WTC11 (cell line): ENCODE measurements at regions not wholly inside any gene's neighbourhood (a gene's known extent, or its start where the extent isn't known, plus 50 kb on each side); places are given as distances from the start of the nearest gene placed in this dataset.

Experiments
- ATAC-seq: fragments of 200-7000 bp; cut with Tn5 transposase; 2 replicates; pipeline ENCODE4 v1.10.0; 2021; ENCODE audit warnings: mild to moderate bottlenecking, moderate library complexity
- CTCF ChIA-PET: fragments of 300-600 bp; sonication (Branson Sonifier 250); formaldehyde crosslinking; loops from one replicate; lab custom pipeline; 2021; ENCODE audit warnings: antibody characterized with exemption; lab: Charles Lee
- POLR2A ChIA-PET: fragments of 350-600 bp; sonication (Branson Sonifier 250); formaldehyde crosslinking; loops from one replicate; lab custom pipeline; 2021; ENCODE audit warnings: antibody characterized with exemption; lab: Charles Lee
- DNase-seq: peaks from one replicate; pipeline ENCODE4 v3.0.0; 2021; ENCODE audit warnings: low spot score
- H3K27ac Mint-ChIP-seq: 2 replicates; pipeline ENCODE4 v1.8.0; 2021; ENCODE audit warnings: mixed read lengths
- H3K27me3 Mint-ChIP-seq: 2 replicates; pipeline ENCODE4 v1.8.0; 2021; ENCODE audit warnings: low read depth, mild to moderate bottlenecking, moderate library complexity, mixed read lengths
- H3K36me3 Mint-ChIP-seq: 2 replicates; pipeline ENCODE4 v1.8.0; 2021; ENCODE audit warnings: mixed read lengths
- H3K4me1 Mint-ChIP-seq: 2 replicates; pipeline ENCODE4 v1.8.0; 2022; ENCODE audit warnings: mixed read lengths
- H3K4me3 Mint-ChIP-seq: 2 replicates; pipeline ENCODE4 v1.8.0; 2021; ENCODE audit warnings: mild to moderate bottlenecking, moderate library complexity, mixed read lengths
- H3K9me3 Mint-ChIP-seq: 2 replicates; pipeline ENCODE4 v1.8.0; 2021; ENCODE audit warnings: mixed read lengths
- AR ChIP-seq: fragments of 250-450 bp; sonication (Bioruptor Pico); IDR thresholded peaks from 2 replicates; pipeline ENCODE4 v1.9.0; 2021; ENCODE audit warnings: mild to moderate bottlenecking
- ARID4B ChIP-seq: sonication (generic); formaldehyde crosslinking; IDR thresholded peaks from 2 replicates; pipeline ENCODE4 v1.8.0; 2023; ENCODE audit warnings: missing genetic modification reagents, mild to moderate bottlenecking, borderline replicate concordance
- ATF3 ChIP-seq: sonication (generic); formaldehyde crosslinking; conservative IDR thresholded peaks from 2 replicates; pipeline ENCODE4 v1.8.1; 2022; ENCODE audit warnings: mild to moderate bottlenecking, missing genetic modification reagents
- CDX4 ChIP-seq: fragments of 250-450 bp; sonication (Bioruptor Pico); IDR thresholded peaks from 2 replicates; pipeline ENCODE4 v1.9.0; 2021; ENCODE audit warnings: moderate library complexity, mild to moderate bottlenecking, inconsistent platforms, borderline replicate concordance
- CTCF ChIP-seq: fragments of 200-600 bp; IDR thresholded peaks from 2 replicates; pipeline ENCODE4 v1.8.0; 2022; ENCODE audit warnings: antibody characterized with exemption
- E2F4 ChIP-seq: sonication (generic); formaldehyde crosslinking; IDR thresholded peaks from 2 replicates; pipeline ENCODE4 v1.8.1; 2022; ENCODE audit warnings: low read depth, mild to moderate bottlenecking, moderate library complexity, missing genetic modification reagents, borderline replicate concordance
- EMX1 ChIP-seq: fragments of 250-450 bp; sonication (Bioruptor Pico); IDR thresholded peaks from 2 replicates; pipeline ENCODE4 v1.8.0; 2021; ENCODE audit warnings: mild to moderate bottlenecking
- FOXK1 ChIP-seq: sonication (generic); formaldehyde crosslinking; IDR thresholded peaks from 2 replicates; pipeline ENCODE4 v1.8.0; 2022; ENCODE audit warnings: mild to moderate bottlenecking, moderate library complexity, missing genetic modification reagents
- JAZF1 ChIP-seq: fragments of 250-450 bp; sonication (Bioruptor Pico); IDR thresholded peaks from 2 replicates; pipeline ENCODE4 v1.9.0; 2021; ENCODE audit warnings: moderate library complexity, mild to moderate bottlenecking, inconsistent platforms
- KAT7 ChIP-seq: sonication (generic); formaldehyde crosslinking; IDR thresholded peaks from 2 replicates; pipeline ENCODE4 v1.8.1; 2023; ENCODE audit warnings: missing genetic modification reagents, mild to moderate bottlenecking, borderline replicate concordance
- OVOL2 ChIP-seq: fragments of 250-450 bp; sonication (Bioruptor Pico); IDR thresholded peaks from 2 replicates; pipeline ENCODE4 v1.9.0; 2021; ENCODE audit warnings: mild to moderate bottlenecking, borderline replicate concordance
- RELA ChIP-seq: sonication (generic); formaldehyde crosslinking; IDR thresholded peaks from 2 replicates; pipeline ENCODE4 v1.8.1; 2022; ENCODE audit warnings: missing genetic modification reagents, mild to moderate bottlenecking, borderline replicate concordance
- SOX15 ChIP-seq: fragments of 250-450 bp; sonication (Bioruptor Pico); IDR thresholded peaks from 2 replicates; pipeline ENCODE4 v1.9.0; 2021; ENCODE audit warnings: mild to moderate bottlenecking
- STAT6 ChIP-seq: sonication (generic); formaldehyde crosslinking; conservative IDR thresholded peaks from 2 replicates; pipeline ENCODE4 v1.8.1; 2023; ENCODE audit warnings: mild to moderate bottlenecking, low read depth, missing genetic modification reagents, moderate library complexity
- TEAD1 ChIP-seq: sonication (generic); formaldehyde crosslinking; IDR thresholded peaks from 2 replicates; pipeline ENCODE4 v1.8.0; 2022; ENCODE audit warnings: mild to moderate bottlenecking, missing genetic modification reagents
- TEAD4 ChIP-seq: sonication (generic); formaldehyde crosslinking; IDR thresholded peaks from 2 replicates; pipeline ENCODE4 v1.8.0; 2022; ENCODE audit warnings: mild to moderate bottlenecking, missing genetic modification reagents
- ZNF121 ChIP-seq: sonication (generic); formaldehyde crosslinking; IDR thresholded peaks from 2 replicates; pipeline ENCODE4 v1.8.0; 2023; ENCODE audit warnings: missing genetic modification reagents
- ZNF416 ChIP-seq: fragments of 250-450 bp; sonication (Bioruptor Pico); IDR thresholded peaks from 2 replicates; pipeline ENCODE4 v1.9.0; 2021; ENCODE audit warnings: mild to moderate bottlenecking, inconsistent platforms
- ZNF423 ChIP-seq: fragments of 250-450 bp; sonication (Bioruptor Pico); IDR thresholded peaks from 2 replicates; pipeline ENCODE4 v2.1.2; 2022; ENCODE audit warnings: mild to moderate bottlenecking, moderate library complexity
- ZNF671 ChIP-seq: fragments of 250-450 bp; sonication (Bioruptor Pico); IDR thresholded peaks from 2 replicates; pipeline ENCODE4 v1.8.0; 2021; ENCODE audit warnings: mild to moderate bottlenecking

- TF ChIP-seq RELA (CRISPR knock-in tag): no peak
These were observed 787.2 kb downstream of the TSN start (continued) for GRCh38 chr2:122542646-122543045.

GRCh38 chr2:122543815-122544214, 788.4 kb downstream of the TSN start:
- TF ChIP-seq EMX1 (CRISPR knock-in tag) (no peak), STAT6 (CRISPR knock-in tag) (no peak), KAT7 (CRISPR knock-in tag) (no peak), ATF3 (CRISPR knock-in tag) (no peak), SOX15 (no peak), JAZF1 (CRISPR knock-in tag) (no peak), CTCF (no peak), OVOL2 (CRISPR knock-in tag) (no peak)
- Mint-ChIP-seq H3K36me3 (no peaks in the 10 kb centered on the region), H3K27ac (no peak overlapping the region), H3K4me1 (peaks cover 8% of the 10 kb centered on the region; the same call in 1 of the 2 replicates), H3K9me3 (peaks cover 17% of the 10 kb centered on the region), H3K27me3 (no peaks in the 10 kb centered on the region), H3K4me3 (no peak overlapping the region)
- POLR2A ChIA-PET: no interaction called here
- no peak for ATAC-seq
- CTCF ChIA-PET: no interaction called here
- no peak for DNase-seq

- H3K27me3 Mint-ChIP-seq: peaks cover 8% of the 10 kb centered on the region; the same call in 1 of the 2 replicates
- H3K9me3 Mint-ChIP-seq: peaks cover 36% of the 10 kb centered on the region
- ChIA-PET POLR2A (no interaction called here), CTCF (interaction anchor here (1.2 kb wide), 1 partner anchor 14 kb away, joined by 5 read pairs; no protein-coding TSS in a partner anchor)
- H3K4me3 Mint-ChIP-seq: no peak overlapping the region
- H3K4me1 Mint-ChIP-seq: peaks cover 8% of the 10 kb centered on the region; the same call in 1 of the 2 replicates
- ATAC-seq (no peak), DNase-seq (no peak)
- H3K36me3 Mint-ChIP-seq: peaks cover 15% of the 10 kb centered on the region
- no peak overlapping the region for H3K27ac Mint-ChIP-seq
- TF ChIP-seq ATF3 (CRISPR knock-in tag) (no peak), TEAD1 (CRISPR knock-in tag) (no peak), ZNF121 (CRISPR knock-in tag) (no peak), ZNF416 (CRISPR knock-in tag) (no peak), ZNF671 (no peak), AR (CRISPR knock-in tag) (no peak), E2F4 (CRISPR knock-in tag) (no peak), FOXK1 (CRISPR knock-in tag) (no peak), TEAD4 (CRISPR knock-in tag) (no peak), CDX4 (CRISPR knock-in tag) (no peak), RELA (CRISPR knock-in tag) (no peak), ZNF423 (CRISPR knock-in tag) (no peak), ARID4B (CRISPR knock-in tag) (no peak)
These were observed 790.4 kb downstream of the TSN start for GRCh38 chr2:122545821-122546220.
